ENCODE measurements at regions not wholly inside any gene's neighbourhood (a gene's known extent, or its start where the extent isn't known, plus 50 kb on each side); places are given as distances from the start of the nearest gene placed in this dataset.
A peak's percentile ranks its signal among the peaks of the same experiment; 100 is the strongest.

- H3K27me3 ChIP-seq (replicated peaks; ENCODE audit: insufficient read depth) = no peaks in the 10 kb centered on the region
- H3K4me2 ChIP-seq (ENCODE audit: unreplicated experiment) = no peak overlapping the region
- no peak overlapping the region for H3K9ac ChIP-seq
- H3K79me2 ChIP-seq (ENCODE audit: insufficient read depth) = no peaks in the 10 kb centered on the region
- no peaks in the 10 kb centered on the region for H3K9me2 ChIP-seq (ENCODE audit: insufficient read depth)
- TF ChIP-seq EZH2phosphoT487 (IDR thresholded peaks at IDR 0.05; ENCODE audit: insufficient read depth, low read depth) (no peak), EZH2 (IDR thresholded peaks at IDR 0.05; ENCODE audit: insufficient read depth, poor library complexity, severe bottlenecking) (no peak)
- H3K4me3 ChIP-seq = no peak overlapping the region
- H3K27ac ChIP-seq = no peak overlapping the region
- no peak overlapping the region for H2AFZ ChIP-seq
- H3F3A ChIP-seq (ENCODE audit: insufficient read depth) = no peaks in the 10 kb centered on the region
- H3K36me3 ChIP-seq (ENCODE audit: low read depth) = no peaks in the 10 kb centered on the region
- no peak for DNase-seq
- H4K20me1 ChIP-seq (ENCODE audit: insufficient read depth) = no peaks in the 10 kb centered on the region
- in situ Hi-C loops (cut with MboI) = no loop called here
- no peaks in the 10 kb centered on the region for H3K9me3 ChIP-seq (ENCODE audit: low read depth)
- H3K4me1 ChIP-seq (ENCODE audit: insufficient read depth) = no peaks in the 10 kb centered on the region
Observed at GRCh38 chr2:149824136-149824535, 236.6 kb upstream of the MMADHC start.

GRCh38 chr2:149819356-149819957 lies 231.9 kb upstream of the MMADHC start:
- Histone ChIP-seq H3K9me3 (ENCODE audit: low read depth) (no peaks in the 10 kb centered on the region), H3F3A (ENCODE audit: insufficient read depth) (0 out of 2 replicates have a peak, but pooled peaks cover 7% of the 10 kb centered on the region), H4K20me1 (ENCODE audit: insufficient read depth) (no peaks in the 10 kb centered on the region), H3K4me3 (no peak overlapping the region), H3K36me3 (ENCODE audit: low read depth) (no peaks in the 10 kb centered on the region), H3K79me2 (ENCODE audit: insufficient read depth) (no peaks in the 10 kb centered on the region), H3K9ac (no peak overlapping the region), H3K4me1 (ENCODE audit: insufficient read depth) (peaks cover 10% of the 10 kb centered on the region), H3K27ac (no peak overlapping the region), H3K27me3 (replicated peaks; ENCODE audit: insufficient read depth) (no peaks in the 10 kb centered on the region), H3K9me2 (ENCODE audit: insufficient read depth) (no peaks in the 10 kb centered on the region), H2AFZ (no peak overlapping the region), H3K4me2 (ENCODE audit: unreplicated experiment) (no peak overlapping the region)
- WGBS, 2 experiments (ENCODE audit: low coverage in 1 of 2, low lambda C conversion rate in 2 of 2, missing lambda C conversion rate in 2 of 2) = 46 to 62% methylated on average over 3 of the region's 3 CpGs
- DNase-seq = no peak
- TF ChIP-seq EZH2 (IDR thresholded peaks at IDR 0.05; ENCODE audit: insufficient read depth, poor library complexity, severe bottlenecking) = no peak
- in situ Hi-C loops (cut with MboI) = no loop called here

- H3K9me3 ChIP-seq (ENCODE audit: low read depth) = no peaks in the 10 kb centered on the region
- 0 out of 2 replicates have a peak, but pooled peaks cover 7% of the 10 kb centered on the region for H3F3A ChIP-seq (ENCODE audit: insufficient read depth)
- TF ChIP-seq EZH2 (IDR thresholded peaks at IDR 0.05; ENCODE audit: insufficient read depth, poor library complexity, severe bottlenecking) = no peak
- no peaks in the 10 kb centered on the region for H3K27me3 ChIP-seq (replicated peaks; ENCODE audit: insufficient read depth)
- no peaks in the 10 kb centered on the region for H3K79me2 ChIP-seq (ENCODE audit: insufficient read depth)
- H3K27ac ChIP-seq = no peak overlapping the region
- H2AFZ ChIP-seq = peak overlapping the region; percentile 18; the same call in 1 of the 2 replicates
- WGBS, 2 experiments (ENCODE audit: low coverage in 1 of 2, low lambda C conversion rate in 2 of 2, missing lambda C conversion rate in 2 of 2) = 91 to 100% methylated on average over 1 of the region's 1 CpG
- peak overlapping the region; percentile 43 for H3K4me2 ChIP-seq (ENCODE audit: unreplicated experiment)
- H3K9ac ChIP-seq = no peak overlapping the region
- in situ Hi-C loops (cut with MboI) = no loop called here
- H3K36me3 ChIP-seq (ENCODE audit: low read depth) = no peaks in the 10 kb centered on the region
- H3K4me1 ChIP-seq (ENCODE audit: insufficient read depth) = peaks cover 10% of the 10 kb centered on the region
- H4K20me1 ChIP-seq (ENCODE audit: insufficient read depth) = no peaks in the 10 kb centered on the region
- peak; percentile 32 for DNase-seq
- H3K9me2 ChIP-seq (ENCODE audit: insufficient read depth) = no peaks in the 10 kb centered on the region
- H3K4me3 ChIP-seq = no peak overlapping the region
Observed at GRCh38 chr2:149816756-149817551, 229.4 kb upstream of the MMADHC start.

- Histone ChIP-seq H4K20me1 (ENCODE audit: insufficient read depth) (no peaks in the 10 kb centered on the region), H3K27ac (no peak overlapping the region), H3K9me3 (ENCODE audit: low read depth) (no peaks in the 10 kb centered on the region), H3K9ac (no peak overlapping the region), H3K4me3 (no peak overlapping the region), H3K27me3 (replicated peaks; ENCODE audit: insufficient read depth) (no peaks in the 10 kb centered on the region), H2AFZ (no peak overlapping the region), H3F3A (ENCODE audit: insufficient read depth) (0 out of 2 replicates have a peak, but pooled peaks cover 7% of the 10 kb centered on the region), H3K79me2 (ENCODE audit: insufficient read depth) (no peaks in the 10 kb centered on the region), H3K9me2 (ENCODE audit: insufficient read depth) (no peaks in the 10 kb centered on the region), H3K4me1 (ENCODE audit: insufficient read depth) (peaks cover 10% of the 10 kb centered on the region), H3K36me3 (ENCODE audit: low read depth) (no peaks in the 10 kb centered on the region), H3K4me2 (ENCODE audit: unreplicated experiment) (no peak overlapping the region)
- 68 to 78% methylated on average over 1 of the region's 1 CpG for WGBS, 2 experiments (ENCODE audit: low coverage in 1 of 2, low lambda C conversion rate in 2 of 2, missing lambda C conversion rate in 2 of 2)
- in situ Hi-C loops (cut with MboI) = no loop called here
- no peak for DNase-seq
- TF ChIP-seq EZH2phosphoT487 (IDR thresholded peaks at IDR 0.05; ENCODE audit: insufficient read depth, low read depth) (no peak), EZH2 (IDR thresholded peaks at IDR 0.05; ENCODE audit: insufficient read depth, poor library complexity, severe bottlenecking) (no peak)
Observed at GRCh38 chr2:149815941-149816340, 228.4 kb upstream of the MMADHC start.
